HepG2 (cell line): ENCODE measurements at regions not wholly inside any gene's neighbourhood (a gene's known extent, or its start where the extent isn't known, plus 50 kb on each side); places are given as distances from the start of the nearest gene placed in this dataset.

ENCODE experiments used
- ATF7-NPFF ChIP-seq: sonication (generic); formaldehyde crosslinking; IDR thresholded peaks from 2 replicates; pipeline ENCODE4 v1.8.1; 2023; ENCODE audit warnings: mild to moderate bottlenecking, low read depth, missing genetic modification reagents, moderate library complexity
- DPF2 ChIP-seq: sonication (generic); formaldehyde crosslinking; IDR thresholded peaks from 2 replicates; pipeline ENCODE4 v1.4.0; 2020; ENCODE audit warnings: mild to moderate bottlenecking, low read depth, missing genetic modification reagents, borderline replicate concordance
- ELF3 ChIP-seq: IDR thresholded peaks from 2 replicates; pipeline ENCODE4 v1.6.1; 2016; ENCODE audit warnings: missing genetic modification reagents, missing compliant biosample characterization
- HMG20A ChIP-seq: IDR thresholded peaks from 2 replicates; pipeline ENCODE4 v1.6.1; 2016; ENCODE audit warnings: borderline replicate concordance
- MAFF ChIP-seq: IDR thresholded peaks from 2 replicates; pipeline ENCODE4 v1.6.1; 2011; ENCODE audit warnings: low read depth, low read length, improper control_type of control experiment
- MEIS2 ChIP-seq: sonication (generic); formaldehyde crosslinking; IDR thresholded peaks from 2 replicates; pipeline ENCODE4 v1.9.0; 2021; ENCODE audit warnings: mild to moderate bottlenecking, missing genetic modification reagents
- MIER3 ChIP-seq: IDR thresholded peaks from 2 replicates; pipeline ENCODE4 v1.6.1; 2016; ENCODE audit warnings: missing compliant biosample characterization, borderline replicate concordance
- MLXIP ChIP-seq: sonication (generic); formaldehyde crosslinking; IDR thresholded peaks from 2 replicates; pipeline ENCODE4 v1.9.0; 2021; ENCODE audit warnings: missing genetic modification reagents, borderline replicate concordance
- MNT ChIP-seq: fragments of 450-650 bp; IDR thresholded peaks from 2 replicates; pipeline ENCODE4 v1.6.1; 2016
- NBN ChIP-seq: fragments of 450-650 bp; conservative IDR thresholded peaks from 2 replicates; pipeline ENCODE4 v1.6.1; 2017
- PAXIP1 ChIP-seq: sonication (generic); formaldehyde crosslinking; conservative IDR thresholded peaks from 2 replicates; pipeline ENCODE4 v1.4.0; 2020; ENCODE audit warnings: mild to moderate bottlenecking, missing genetic modification reagents, moderate library complexity
- RFX1 ChIP-seq: fragments of 450-650 bp; IDR thresholded peaks from 2 replicates; pipeline ENCODE4 v1.6.1; 2017
- SKI ChIP-seq: fragments of 450-650 bp; IDR thresholded peaks from one replicate; pipeline ENCODE4 v1.6.1; 2018; ENCODE audit warnings: mild to moderate bottlenecking; ENCODE audit not compliant: partially characterized antibody
- TFAP4 ChIP-seq: sonication (generic); IDR thresholded peaks from 2 replicates; pipeline ENCODE4 v1.6.1; 2016; ENCODE audit warnings: low read depth, borderline replicate concordance
- TFDP2 ChIP-seq: sonication (generic); formaldehyde crosslinking; IDR thresholded peaks from 2 replicates; pipeline ENCODE4 v1.4.0; 2020; ENCODE audit warnings: missing genetic modification reagents
- ZBED4 ChIP-seq: sonication (generic); formaldehyde crosslinking; IDR thresholded peaks from 2 replicates; pipeline ENCODE4 v1.4.0; 2020; ENCODE audit warnings: missing genetic modification reagents, borderline replicate concordance
- ZFY ChIP-seq: sonication (generic); formaldehyde crosslinking; IDR thresholded peaks from 2 replicates; pipeline ENCODE4 v1.4.0; 2020; ENCODE audit warnings: missing genetic modification reagents

- peak; percentile 49; the same call in 1 of the 2 replicates for TF ChIP-seq TFAP4
- peak; percentile 47 for TF ChIP-seq SKI
- no peak for TF ChIP-seq TFDP2 (CRISPR knock-in tag)
- TF ChIP-seq DPF2 (CRISPR knock-in tag) = 0 out of 2 replicates have a peak, but pooled peaks have one; percentile 62
- peak; percentile 67; the same call in 1 of the 2 replicates for TF ChIP-seq ELF3 (CRISPR knock-in tag)
- TF ChIP-seq ZFY (CRISPR knock-in tag) = no peak
- TF ChIP-seq RFX1 = no peak
- TF ChIP-seq NBN = no peak
- no peak for TF ChIP-seq MNT
- TF ChIP-seq MEIS2 (CRISPR knock-in tag) = peak; percentile 41; the same call in 1 of the 2 replicates
- TF ChIP-seq ZBED4 = no peak
- peak; percentile 87; the same call in 1 of the 2 replicates for TF ChIP-seq MIER3
- peak; percentile 81 for TF ChIP-seq PAXIP1 (CRISPR knock-in tag)
- TF ChIP-seq ATF7-NPFF = no peak
- no peak for TF ChIP-seq MLXIP (CRISPR knock-in tag)
- TF ChIP-seq MAFF = peak; percentile 41; the same call in 1 of the 2 replicates
- peak; percentile 90 for TF ChIP-seq HMG20A (CRISPR knock-in tag)
Measured at GRCh38 chr16:8237452-8237851, 352.9 kb downstream of the TMEM114 start (continued).
